IMR-90 (cell line): ENCODE measurements at regions not wholly inside any gene's neighbourhood (a gene's known extent, or its start where the extent isn't known, plus 50 kb on each side); places are given as distances from the start of the nearest gene placed in this dataset.
"Not testable (repeated sequence)": the region's sequence is repeated elsewhere in the genome, so short reads cannot be mapped to it uniquely, and the experiment has no call there.

Source experiments
- ATAC-seq: fragments of 200-7000 bp; cut with Tn5 transposase; 2 replicates; pipeline ENCODE4 v1.9.1; 2020; ENCODE audit warnings: low read depth, mild to moderate bottlenecking, moderate library complexity
- BruUV-seq: library from RNA; stranded (reverse); fragments of 400-500 nt; replicated peaks from 2 replicates; lab custom pipeline; 2021; lab: Mats Ljungman, UMichigan
- CTCF ChIA-PET: fragments of 300-600 bp; formaldehyde crosslinking; extraction: SDS; loops from one replicate; lab custom pipeline; 2021; ENCODE audit warnings: antibody characterized with exemption; lab: Yijun Ruan, JAX
- POLR2A ChIA-PET: fragments of 300-600 bp; sonication (Branson Sonifier 250); formaldehyde crosslinking; loops from one replicate; lab custom pipeline; 2022; ENCODE audit warnings: antibody characterized with exemption; ENCODE audit not compliant: unreplicated experiment; lab: Charles Lee
- DNase-seq: peaks from one replicate; pipeline ENCODE4 v3.0.0; 2013
- H2AFZ ChIP-seq: replicated peaks from 2 replicates; pipeline ENCODE3; 2013; ENCODE audit warnings: low read length, mild to moderate bottlenecking; ENCODE audit not compliant: poor library complexity
- H2AK5ac ChIP-seq: 2 replicates; pipeline ENCODE4 v1.6.1; 2013; ENCODE audit warnings: low read depth, low read length, inconsistent platforms
- H2AK9ac ChIP-seq: replicated peaks from 2 replicates; pipeline ENCODE3; 2013; ENCODE audit warnings: mild to moderate bottlenecking, low read depth, low read length, moderate library complexity; ENCODE audit not compliant: poor library complexity
- H2BK120ac ChIP-seq: 2 replicates; pipeline ENCODE4 v1.6.1; 2013; ENCODE audit warnings: low read depth, low read length, inconsistent platforms
- H2BK15ac ChIP-seq: 3 replicates; pipeline ENCODE4 v1.6.1; 2013; ENCODE audit warnings: low read depth, low read length, inconsistent platforms
- H2BK20ac ChIP-seq: 2 replicates; pipeline ENCODE4 v1.6.1; 2013; ENCODE audit warnings: low read depth, mild to moderate bottlenecking, inconsistent platforms, low read length, moderate library complexity
- H2BK5ac ChIP-seq: 2 replicates; pipeline ENCODE4 v1.6.1; 2013; ENCODE audit warnings: mild to moderate bottlenecking, low read depth, low read length, inconsistent platforms; ENCODE audit not compliant: poor library complexity, severe bottlenecking
- H3K14ac ChIP-seq: replicated peaks from 2 replicates; pipeline ENCODE4 v1.6.1; 2013; ENCODE audit warnings: low read depth, low read length, inconsistent platforms
- H3K18ac ChIP-seq: 2 replicates; pipeline ENCODE4 v1.6.1; 2013; ENCODE audit warnings: low read depth, low read length, control low read depth
- H3K23ac ChIP-seq: 2 replicates; pipeline ENCODE4 v1.6.1; 2013; ENCODE audit warnings: low read depth, low read length, inconsistent platforms
- H3K27ac ChIP-seq: 2 replicates; pipeline ENCODE4 v1.5.1; 2013; ENCODE audit warnings: mild to moderate bottlenecking, control low read depth, low read length; ENCODE audit not compliant: insufficient read depth
- H3K27me3 ChIP-seq: 2 replicates; pipeline ENCODE4 v1.6.1; 2013; ENCODE audit warnings: low read length; ENCODE audit not compliant: control insufficient read depth, insufficient read depth
- H3K36me3 ChIP-seq: 2 replicates; pipeline ENCODE4 v1.6.1; 2013; ENCODE audit warnings: low read length, mixed read lengths; ENCODE audit not compliant: control insufficient read depth, insufficient read depth
- H3K4ac ChIP-seq: 2 replicates; pipeline ENCODE4 v1.6.1; 2013; ENCODE audit warnings: low read depth, low read length, inconsistent platforms
- H3K4me1 ChIP-seq: 2 replicates; pipeline ENCODE4 v1.6.1; 2013; ENCODE audit warnings: low read length, mixed read lengths; ENCODE audit not compliant: control insufficient read depth, insufficient read depth
- H3K4me2 ChIP-seq: 2 replicates; pipeline ENCODE4 v1.6.1; 2013; ENCODE audit warnings: low read depth, mild to moderate bottlenecking, control low read depth, low read length, moderate library complexity
- H3K4me3 ChIP-seq: 2 replicates; pipeline ENCODE4 v1.5.1; 2013; ENCODE audit warnings: low read depth, mild to moderate bottlenecking, control low read depth, low read length, moderate library complexity; ENCODE audit not compliant: insufficient read depth
- H3K56ac ChIP-seq: 2 replicates; pipeline ENCODE4 v1.6.1; 2013; ENCODE audit warnings: low read length, inconsistent platforms; ENCODE audit not compliant: insufficient read depth; ENCODE audit errors: extremely low read depth
- H3K79me1 ChIP-seq, 2 experiments: 2 replicates each; pipeline ENCODE4 v1.6.1; 2013; ENCODE audit warnings: low read length in 2 of 2, inconsistent platforms in 1 of 2, low read depth in 1 of 2
- H3K9ac ChIP-seq: 2 replicates; pipeline ENCODE4 v1.6.1; 2013; ENCODE audit warnings: low read depth, low read length, control low read depth
- H3K9me1 ChIP-seq: 2 replicates; pipeline ENCODE4 v1.6.1; 2013; ENCODE audit warnings: low read length, inconsistent platforms; ENCODE audit not compliant: insufficient read depth
- H3K9me3 ChIP-seq: 2 replicates; pipeline ENCODE4 v1.6.1; 2013; ENCODE audit warnings: low read length; ENCODE audit not compliant: control insufficient read depth, insufficient read depth
- H4K20me1 ChIP-seq: 2 replicates; pipeline ENCODE4 v1.6.1; 2013; ENCODE audit warnings: low read length, inconsistent platforms; ENCODE audit not compliant: insufficient read depth
- H4K5ac ChIP-seq: 2 replicates; pipeline ENCODE4 v1.6.1; 2013; ENCODE audit warnings: mild to moderate bottlenecking, low read depth, low read length, control low read depth
- H4K8ac ChIP-seq, 2 experiments: 2 replicates each; pipeline ENCODE4 v1.6.1; 2013; ENCODE audit warnings: low read depth in 2 of 2, low read length in 2 of 2, control low read depth in 1 of 2, inconsistent platforms in 1 of 2
- H4K91ac ChIP-seq: 2 replicates; pipeline ENCODE4 v1.6.1; 2013; ENCODE audit warnings: low read depth, low read length, inconsistent platforms; ENCODE audit not compliant: insufficient read depth
- WGBS, 2 experiments: methylation state at CpG; one replicate each; pipeline versions ENCODE4 v1.1.5 to v1.1.7; 2013; ENCODE audit warnings: missing lambda C conversion rate in 2 of 2; ENCODE audit not compliant: insufficient read length in 1 of 2; ENCODE audit errors: extremely low coverage in 2 of 2; 5-methylcytosine and 5-hydroxymethylcytosine counted together
- dilution Hi-C: fragments of 300-500 bp; cut with HindIII; formaldehyde crosslinking; loops from one replicate; pipeline ENCODE4 v1.14.3; 2018; ENCODE audit warnings: low sequenced_read_pairs; ENCODE audit not compliant: unreplicated experiment
- in situ Hi-C: fragments of 300-500 bp; cut with MboI; formaldehyde crosslinking; loops from 3 replicates; pipeline ENCODE4 v1.14.3; 2019; ENCODE audit warnings: low sequenced_read_pairs, inconsistent platforms, mixed read lengths
- intact Hi-C: fragments of 100-400 bp; cut with micrococcal nuclease; formaldehyde crosslinking; loops from 2 replicates; pipeline ENCODE4 v1.10.0; 2022

DNA sequence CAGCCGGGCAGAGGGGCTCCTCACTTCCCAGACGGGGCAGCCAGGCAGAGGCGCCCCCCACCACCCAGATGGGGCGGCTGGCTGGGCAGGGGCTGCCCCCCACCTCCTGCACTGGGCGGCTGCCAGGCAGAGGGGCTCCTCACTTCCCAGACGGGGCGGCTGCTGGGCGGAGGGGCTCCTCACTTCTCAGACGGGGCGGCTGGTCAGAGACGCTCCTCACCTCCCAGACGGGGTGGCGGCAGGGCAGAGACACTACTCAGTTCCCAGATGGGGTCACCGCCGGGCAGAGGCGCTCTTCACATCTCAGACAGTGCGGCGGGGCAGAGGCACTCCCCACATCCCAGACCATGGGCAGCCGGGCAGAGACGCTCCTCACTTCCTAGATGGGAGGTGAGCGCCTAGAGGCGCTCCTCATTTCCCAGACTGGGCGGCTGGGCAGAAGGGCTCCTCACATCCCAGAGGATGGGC lies 142.3 kb upstream of the FHIT start:
- CTCF ChIA-PET, in situ Hi-C loops, H3K9ac ChIP-seq, H4K91ac ChIP-seq, H2BK15ac ChIP-seq, H2AK9ac ChIP-seq, H3K4me3 ChIP-seq, H3K4me2 ChIP-seq, dilution Hi-C loops, H3K9me1 ChIP-seq, H3K4me1 ChIP-seq, H3K56ac ChIP-seq, H2BK20ac ChIP-seq, H3K27me3 ChIP-seq, POLR2A ChIA-PET, H2AK5ac ChIP-seq, H4K5ac ChIP-seq, H4K8ac ChIP-seq, H2AFZ ChIP-seq, H2BK120ac ChIP-seq, ATAC-seq, BruUV-seq, intact Hi-C loops, H3K18ac ChIP-seq, H2BK5ac ChIP-seq, H3K23ac ChIP-seq, H3K14ac ChIP-seq, H4K20me1 ChIP-seq, DNase-seq, H3K4ac ChIP-seq, H3K27ac ChIP-seq, H3K36me3 ChIP-seq, H3K79me1 ChIP-seq, H3K9me3 ChIP-seq: not testable (repeated sequence)
- WGBS, 2 experiments: 100% methylated on average over 3 of the region's 23 CpGs; no CpG with 5 or more reads in 1 of the 2 experiments
